Activated T-cell treated with anti-CD3 and anti-CD28 coated beads for 1 hour (primary cell): ENCODE measurements at regions not wholly inside any gene's neighbourhood (a gene's known extent, or its start where the extent isn't known, plus 50 kb on each side); places are given as distances from the start of the nearest gene placed in this dataset.
"Not testable (repeated sequence)": the region's sequence is repeated elsewhere in the genome, so short reads cannot be mapped to it uniquely, and the experiment has no call there.

Source experiments
- DNase-seq: peaks from one replicate; pipeline ENCODE4 v3.0.0-alpha.2; 2020; ENCODE audit warnings: low read depth

GRCh38 chr1:143764831-143765230 is 207.0 kb downstream of the FAM72C start:
- DNase-seq, result not testable (repeated sequence)

DNA sequence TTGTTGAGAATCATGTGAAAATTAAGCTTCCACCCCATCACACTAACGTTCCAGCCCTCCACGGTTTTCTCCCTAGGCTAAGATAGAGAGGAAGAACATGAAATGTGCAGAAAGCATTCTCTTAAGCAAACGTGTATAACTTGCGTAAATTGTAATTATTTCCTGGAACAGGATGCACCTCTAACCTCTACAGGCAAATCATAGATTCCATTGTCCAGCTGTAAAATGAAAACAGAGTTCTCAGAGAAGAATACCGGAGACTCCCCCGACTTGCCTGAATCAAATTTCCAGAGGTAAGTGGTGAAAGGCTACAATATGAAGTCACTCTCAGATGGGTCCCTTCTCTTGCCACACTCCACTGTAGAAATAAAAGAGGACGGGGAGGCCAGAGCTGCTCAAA is 211.4 kb downstream of the FAM72C start:
- DNase-seq, result not testable (repeated sequence)

GRCh38 chr1:143755961-143756360 is 215.8 kb downstream of the FAM72C start:
- DNase-seq, result not testable (repeated sequence)

- no peak for DNase-seq
These were observed 222.9 kb downstream of the FAM72C start for GRCh38 chr1:143748906-143749305.

- no peak for DNase-seq
These were observed 235.2 kb downstream of the FAM72C start for GRCh38 chr1:143736562-143736961.

DNA sequence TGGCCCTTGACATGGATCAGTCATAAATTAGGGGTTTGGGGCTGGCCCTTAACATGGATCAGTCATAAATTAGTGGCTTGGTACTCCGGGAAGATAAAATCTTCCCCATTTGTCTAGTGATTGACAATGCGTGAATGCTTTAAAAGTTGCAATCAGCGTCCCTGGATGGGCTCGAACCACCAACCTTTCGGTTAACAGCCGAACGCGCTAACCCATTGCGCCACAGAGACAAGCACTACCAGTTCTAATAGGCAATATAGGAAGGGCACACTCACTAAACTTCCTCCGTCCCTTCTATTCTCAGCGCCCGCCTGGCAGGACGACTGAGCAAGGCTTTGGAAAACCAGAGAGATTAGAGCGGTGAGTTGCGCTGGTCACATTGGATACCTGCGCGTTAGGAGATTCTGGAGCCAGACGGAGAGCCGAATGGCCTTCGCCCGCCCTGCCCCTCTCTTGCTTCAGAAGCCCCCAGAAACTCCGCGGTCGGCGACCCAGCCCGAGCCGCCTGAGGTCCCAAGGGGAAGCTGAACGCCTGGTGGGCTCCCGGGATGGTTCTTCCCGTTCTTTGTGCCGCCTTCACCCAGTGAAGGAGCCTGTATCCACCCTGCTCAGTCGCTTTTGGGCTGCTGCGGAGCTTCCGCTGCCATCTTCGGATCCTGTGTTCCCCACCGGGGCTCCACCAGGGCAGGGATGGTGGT is 235.9 kb downstream of the FAM72C start:
- DNase-seq, result no peak

GRCh38 chr1:143734261-143734660 is 237.5 kb downstream of the FAM72C start:
- DNase-seq, result not testable (repeated sequence)

- DNase-seq, result not testable (repeated sequence)
These were observed 240.9 kb downstream of the FAM72C start for GRCh38 chr1:143730890-143731289.

- DNase-seq, result peak; percentile 12
These were observed 242.2 kb downstream of the FAM72C start for GRCh38 chr1:143729449-143730111.

DNA sequence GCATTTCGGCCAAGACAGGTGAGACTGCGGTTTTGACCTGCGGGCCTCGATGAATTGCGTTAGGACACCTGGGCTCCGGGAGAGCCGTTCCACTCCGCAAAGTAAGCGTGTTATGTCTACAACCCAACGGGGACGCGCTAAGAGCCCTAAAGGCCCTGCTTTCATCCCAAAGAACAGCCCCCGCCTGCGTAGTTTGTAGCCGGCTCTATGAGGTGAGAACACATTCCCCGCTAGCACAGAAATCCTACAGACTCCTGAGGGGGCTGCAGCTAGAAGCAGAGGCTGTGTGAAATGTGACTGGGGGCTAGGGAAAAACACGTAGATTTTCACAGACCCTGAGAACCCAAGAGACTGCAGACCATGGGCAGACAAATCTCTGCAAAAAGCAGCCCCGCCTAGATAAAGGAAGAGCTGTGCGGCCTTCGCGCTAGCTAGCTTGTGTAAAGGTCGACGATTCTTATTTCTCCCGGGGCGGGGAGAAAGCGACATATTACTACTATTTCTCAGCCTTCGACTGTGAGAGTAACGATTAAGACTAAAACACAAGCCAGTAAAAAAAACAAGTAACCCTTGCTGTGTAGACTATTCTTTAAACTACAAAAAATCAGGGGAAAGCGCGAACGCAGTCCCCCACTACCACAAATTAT is 242.9 kb downstream of the FAM72C start:
- DNase-seq, result not testable (repeated sequence)

DNA sequence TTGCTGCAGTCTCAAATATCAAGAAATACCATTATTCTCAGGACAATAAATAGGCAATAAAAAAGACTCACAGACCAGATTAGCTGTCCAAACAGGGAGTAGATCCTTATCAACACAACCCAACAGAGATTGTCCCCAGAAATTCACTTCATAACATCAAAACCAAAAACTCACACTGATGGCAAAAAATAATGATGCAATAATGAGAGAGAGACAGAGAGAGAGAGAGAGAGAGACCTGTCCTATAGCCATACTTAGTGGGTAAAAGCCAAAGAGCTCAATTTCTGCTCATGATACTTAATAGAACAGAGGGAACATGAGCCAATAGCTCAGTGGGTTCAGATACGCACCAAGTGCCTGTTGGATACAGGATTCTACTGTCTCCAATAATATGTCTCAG is 244.5 kb downstream of the FAM72C start:
- no peak for DNase-seq

DNA sequence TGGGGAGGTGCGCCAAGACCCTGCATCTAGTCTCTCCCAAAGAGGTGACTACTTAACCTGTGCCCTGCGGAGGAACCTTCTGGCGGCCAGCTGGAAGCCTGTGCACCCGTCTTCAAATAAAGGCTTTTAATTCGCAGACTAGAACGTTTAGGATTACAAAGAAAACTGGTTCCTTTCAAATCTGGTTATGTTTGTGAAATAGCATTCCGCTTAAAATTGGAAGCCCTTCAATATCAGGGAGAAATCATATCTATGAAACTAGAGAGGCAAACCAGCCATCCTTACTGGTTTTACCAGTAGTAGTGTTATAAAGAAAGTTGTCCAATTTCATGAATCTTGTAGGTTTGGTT is 250.8 kb downstream of the FAM72C start:
- no peak for DNase-seq

DNA sequence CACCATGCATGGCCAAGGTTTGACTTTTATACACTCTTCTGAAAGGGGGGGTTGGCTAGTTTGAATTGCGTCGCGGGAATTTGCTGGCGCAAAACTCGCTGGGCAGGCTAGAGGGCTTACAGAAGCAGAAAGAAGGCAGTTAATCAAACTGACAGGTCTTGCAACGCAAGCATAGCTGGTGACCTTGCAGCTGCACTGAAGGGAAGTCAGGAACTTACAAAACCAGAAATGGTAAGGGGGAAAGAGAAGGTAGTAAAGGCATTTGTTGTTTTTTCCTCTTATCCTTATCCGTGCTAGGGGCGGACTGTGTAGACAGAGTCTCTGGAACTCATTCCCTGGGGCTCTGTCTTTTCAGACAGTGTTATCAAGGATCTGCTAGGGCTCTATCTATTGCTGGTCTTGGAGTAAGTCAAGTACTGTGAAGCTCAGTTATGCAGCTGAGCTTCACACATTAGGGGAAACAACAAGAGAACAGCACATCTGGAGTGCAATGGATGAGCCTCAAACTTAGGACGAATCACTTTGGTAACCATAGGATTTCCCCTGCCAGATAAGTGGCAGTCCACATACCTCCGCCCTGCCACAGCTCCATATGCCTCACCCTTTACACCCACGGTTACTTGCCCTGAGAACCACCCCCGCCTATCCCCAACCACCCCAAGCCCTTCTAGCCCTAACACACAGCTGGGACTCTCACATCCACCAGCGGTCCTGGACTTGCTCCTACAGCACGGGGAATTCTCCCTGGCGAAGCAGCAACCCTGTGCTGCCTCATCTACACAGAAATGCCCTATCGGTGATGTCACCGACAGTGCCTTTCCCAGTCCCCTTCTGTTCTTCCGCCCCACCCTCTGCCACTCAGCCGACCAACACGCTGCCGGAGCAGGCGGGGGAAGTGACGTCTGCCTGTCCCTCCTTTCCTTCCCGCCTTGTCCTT is 251.4 kb downstream of the FAM72C start:
- DNase-seq, result no peak

DNA sequence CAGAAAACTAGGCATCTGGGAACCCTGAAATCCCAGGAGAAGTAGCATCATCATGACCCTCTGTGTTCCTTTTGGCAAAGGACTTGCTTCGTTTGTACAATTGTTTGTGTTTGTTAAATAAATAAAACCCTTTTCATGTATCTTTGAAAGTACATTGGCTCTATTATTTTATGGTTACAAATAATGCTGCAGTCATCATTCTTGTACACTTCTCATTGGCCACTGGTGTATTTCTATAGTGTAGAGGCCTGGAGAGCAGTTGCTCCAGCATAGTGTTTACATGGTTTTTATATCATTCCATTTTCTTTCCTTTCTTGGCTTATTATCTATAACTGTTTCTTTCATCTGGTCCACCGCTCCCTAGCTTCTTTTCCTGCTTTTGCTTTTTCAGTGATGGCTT is 253.3 kb downstream of the FAM72C start:
- DNase-seq, result no peak

DNA sequence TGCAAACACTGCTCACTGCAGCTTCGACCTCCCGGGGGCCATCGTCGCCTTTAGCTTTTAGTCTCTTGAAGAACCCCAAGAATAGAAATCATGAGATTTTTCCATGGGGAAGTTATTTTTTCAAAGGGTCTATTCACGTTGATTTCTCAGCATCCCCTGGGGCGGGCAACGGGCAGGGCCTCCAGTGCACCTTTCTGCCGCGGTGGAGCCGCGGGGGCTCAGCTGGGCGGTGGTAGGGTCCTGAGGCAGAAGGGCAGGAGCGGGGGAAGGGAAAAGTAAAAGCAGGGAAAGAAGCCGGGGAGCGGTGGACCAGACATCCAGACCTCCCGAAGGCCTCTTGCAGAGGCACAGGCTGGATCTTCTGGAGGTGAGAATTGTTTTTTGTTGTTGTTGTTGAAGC is 253.8 kb downstream of the FAM72C start:
- no peak for DNase-seq

DNA sequence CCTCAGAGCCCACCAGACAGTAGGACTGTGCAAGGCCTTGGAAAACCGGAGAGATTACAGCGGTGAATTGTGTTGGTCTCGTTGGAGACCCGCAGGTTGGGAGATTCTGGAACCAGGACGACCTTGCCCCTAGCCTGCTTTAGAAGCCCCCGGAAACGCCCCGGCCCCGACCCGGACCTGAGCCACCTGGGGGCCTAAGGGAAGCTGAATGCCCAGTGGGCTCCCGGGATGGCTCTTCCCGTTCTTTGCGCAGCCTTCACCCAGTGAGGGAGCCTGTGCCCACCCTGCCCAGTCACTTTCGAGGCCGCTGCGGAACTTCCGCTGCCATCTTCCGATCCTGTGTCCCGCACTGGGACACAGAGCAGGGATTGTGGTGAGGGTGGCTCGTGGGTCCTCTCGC is 254.4 kb downstream of the FAM72C start:
- no peak for DNase-seq

DNA sequence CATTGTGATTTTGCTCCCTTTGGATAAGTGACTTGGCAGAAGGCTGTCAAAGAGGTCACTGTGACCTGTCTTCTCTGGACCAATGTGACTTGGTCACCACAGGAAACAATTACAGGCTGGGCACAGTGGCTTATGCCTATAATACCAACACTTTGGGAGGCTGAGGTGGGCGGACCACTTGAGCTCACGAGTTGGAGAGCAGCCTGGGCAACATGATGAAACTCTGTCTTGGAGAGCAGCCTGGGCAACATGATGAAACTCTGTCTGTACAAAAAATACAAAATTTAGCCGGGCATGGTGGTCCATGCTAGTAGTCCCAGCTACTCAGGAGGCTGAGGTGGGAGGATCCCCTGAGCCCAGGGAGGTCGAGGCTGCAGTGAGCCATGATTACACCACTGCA is 256.9 kb downstream of the FAM72C start:
- not testable (repeated sequence) for DNase-seq

- DNase-seq, result not testable (repeated sequence)
These were observed 262.1 kb downstream of the FAM72C start for GRCh38 chr1:143709606-143710259.

GRCh38 chr1:143702739-143703138 is 269.0 kb downstream of the FAM72C start:
- DNase-seq, result not testable (repeated sequence)

DNA sequence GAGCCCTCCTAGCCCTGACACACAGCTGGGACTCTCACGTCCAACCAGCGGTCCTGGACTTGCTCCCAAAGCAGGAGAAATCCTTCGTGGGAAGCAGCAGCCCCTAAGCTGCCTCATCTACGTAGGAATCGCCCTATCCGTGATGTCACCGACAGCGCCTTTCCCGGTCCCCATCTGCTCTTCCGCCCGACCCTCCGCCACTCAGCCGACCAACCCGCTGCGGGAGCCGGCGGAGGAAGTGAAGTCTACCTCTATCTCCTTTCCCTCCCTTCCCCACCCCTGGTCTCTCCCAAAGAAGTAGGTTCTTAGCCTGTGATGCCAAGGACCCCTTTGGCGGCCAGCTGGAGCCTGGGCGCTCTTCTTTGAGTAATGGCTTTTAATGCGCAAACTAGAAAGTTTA is 272.1 kb downstream of the FAM72C start:
- no peak for DNase-seq

DNA sequence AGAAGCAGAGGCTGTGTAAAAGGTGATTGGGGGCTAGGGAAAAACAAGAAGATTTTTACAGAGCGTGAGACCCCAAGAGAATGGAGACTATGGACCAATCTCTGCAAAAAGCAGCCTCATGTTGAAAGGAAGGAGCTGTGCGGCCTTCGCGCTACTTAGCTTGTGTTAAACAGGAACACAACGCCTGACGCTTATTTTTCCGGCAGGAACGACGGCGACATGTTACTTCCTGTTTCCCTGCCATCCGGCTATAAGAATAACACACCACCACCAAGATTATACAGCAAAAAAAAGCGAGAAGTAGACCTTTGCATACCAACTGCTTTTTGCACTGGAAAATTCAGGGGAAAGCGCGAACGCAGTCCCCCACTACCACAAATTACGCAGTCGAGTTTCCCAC is 272.7 kb downstream of the FAM72C start:
- no peak for DNase-seq

GRCh38 chr1:143698016-143698415 is 273.8 kb downstream of the FAM72C start:
- DNase-seq, result no peak
